NT2/D1 (cell line): ENCODE measurements at regions not wholly inside any gene's neighbourhood (a gene's known extent, or its start where the extent isn't known, plus 50 kb on each side); places are given as distances from the start of the nearest gene placed in this dataset.

ENCODE experiments used
- DNase-seq: peaks from one replicate; pipeline ENCODE4 v3.0.0-alpha.2; 2011; ENCODE audit warnings: low read depth, low spot score
- H3K27me3 ChIP-seq: 2 replicates; pipeline ENCODE4 v1.6.0; 2011; ENCODE audit warnings: mild to moderate bottlenecking; ENCODE audit not compliant: insufficient read length, insufficient read depth
- H3K36me3 ChIP-seq: 2 replicates; pipeline ENCODE4 v1.6.1; 2011; ENCODE audit warnings: mild to moderate bottlenecking, low read length, mixed read lengths; ENCODE audit not compliant: insufficient read depth, insufficient read length
- H3K4me1 ChIP-seq: 2 replicates; pipeline ENCODE4 v1.5.1; 2011; ENCODE audit not compliant: insufficient read depth, insufficient read length
- H3K4me3 ChIP-seq: 2 replicates; pipeline ENCODE4 v1.5.1; 2011; ENCODE audit warnings: low read depth; ENCODE audit not compliant: insufficient read length
- H3K9ac ChIP-seq: 2 replicates; pipeline ENCODE4 v1.6.0; 2011; ENCODE audit warnings: low read depth; ENCODE audit not compliant: insufficient read length
- H3K9me3 ChIP-seq: 2 replicates; pipeline ENCODE4 v1.5.1; 2011; ENCODE audit warnings: mild to moderate bottlenecking, low read length; ENCODE audit not compliant: insufficient read depth
- SUZ12 ChIP-seq: IDR thresholded peaks from 2 replicates; pipeline ENCODE4 v1.6.1; 2011; ENCODE audit not compliant: insufficient read length, insufficient read depth; ENCODE audit errors: extremely low read depth
- YY1 ChIP-seq: IDR thresholded peaks from 2 replicates; pipeline ENCODE4 v1.6.1; 2011; ENCODE audit not compliant: insufficient read length, insufficient read depth
- ZNF274 ChIP-seq: IDR thresholded peaks from 2 replicates; pipeline ENCODE4 v1.6.1; 2011; ENCODE audit warnings: mild to moderate bottlenecking, low read depth, low read length

DNA sequence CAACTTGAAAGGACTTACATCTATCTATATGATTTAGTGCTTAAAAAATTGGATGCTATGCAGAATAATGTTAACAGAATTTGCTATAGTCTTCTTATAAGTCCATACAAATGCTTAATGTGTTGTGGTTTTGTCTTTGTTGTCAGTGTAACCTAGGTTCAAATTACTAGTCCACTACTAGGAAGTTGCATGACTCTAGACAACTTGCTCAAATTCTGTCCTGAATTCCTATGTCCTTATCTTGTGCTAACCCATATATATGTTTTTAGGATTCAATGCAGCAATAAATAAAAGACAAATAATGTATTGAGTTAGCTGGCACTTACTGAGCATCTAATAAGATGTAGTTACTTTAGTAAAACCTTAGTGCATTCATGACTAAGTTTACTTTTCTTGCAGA, 276.5 kb upstream of the KCNMB2 start:
- DNase-seq = no peak
- Histone ChIP-seq H3K4me3 (no peak overlapping the region), H3K36me3 (no peaks in the 10 kb centered on the region), H3K9ac (no peak overlapping the region), H3K9me3 (no peaks in the 10 kb centered on the region), H3K4me1 (no peaks in the 10 kb centered on the region), H3K27me3 (no peaks in the 10 kb centered on the region)
- no peak for TF ChIP-seq YY1
- TF ChIP-seq ZNF274 = no peak
- no peak for TF ChIP-seq SUZ12

DNA sequence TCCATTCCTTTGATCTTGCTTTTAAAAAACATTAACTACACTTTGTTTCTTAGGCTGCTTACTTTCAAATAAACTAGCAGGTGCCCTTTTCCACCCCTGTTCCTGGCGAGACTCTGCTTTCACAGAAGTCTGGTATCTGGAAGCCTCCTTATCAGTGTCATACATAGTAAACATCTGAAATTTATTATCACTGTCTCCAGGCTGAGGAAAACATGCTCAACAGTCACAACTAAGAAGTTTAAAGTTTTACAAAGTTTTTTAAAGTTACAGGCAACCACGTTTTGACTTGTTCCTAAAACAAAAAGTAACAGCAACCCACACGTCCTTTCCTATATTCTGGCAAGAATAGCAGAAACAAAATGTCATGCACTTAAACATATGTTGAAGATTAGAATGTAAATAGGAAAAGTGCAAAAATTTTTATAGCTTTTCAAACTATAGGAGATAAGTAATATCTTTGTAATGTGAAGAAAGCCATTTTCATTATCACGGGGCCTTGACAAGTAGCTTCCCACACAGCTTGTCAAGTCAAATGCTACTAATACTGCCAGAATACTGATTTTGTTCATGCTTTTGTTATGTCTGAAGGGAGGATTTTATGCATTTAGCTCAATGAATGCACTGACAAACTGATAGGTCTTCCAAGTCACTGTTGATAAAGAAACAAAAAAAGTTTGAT, 275.2 kb upstream of the KCNMB2 start:
- Histone ChIP-seq H3K36me3 (no peaks in the 10 kb centered on the region), H3K4me1 (no peaks in the 10 kb centered on the region), H3K9me3 (no peaks in the 10 kb centered on the region), H3K27me3 (no peaks in the 10 kb centered on the region), H3K4me3 (no peak overlapping the region), H3K9ac (no peak overlapping the region)
- no peak for DNase-seq
- TF ChIP-seq YY1 (no peak), ZNF274 (no peak), SUZ12 (no peak)

DNA sequence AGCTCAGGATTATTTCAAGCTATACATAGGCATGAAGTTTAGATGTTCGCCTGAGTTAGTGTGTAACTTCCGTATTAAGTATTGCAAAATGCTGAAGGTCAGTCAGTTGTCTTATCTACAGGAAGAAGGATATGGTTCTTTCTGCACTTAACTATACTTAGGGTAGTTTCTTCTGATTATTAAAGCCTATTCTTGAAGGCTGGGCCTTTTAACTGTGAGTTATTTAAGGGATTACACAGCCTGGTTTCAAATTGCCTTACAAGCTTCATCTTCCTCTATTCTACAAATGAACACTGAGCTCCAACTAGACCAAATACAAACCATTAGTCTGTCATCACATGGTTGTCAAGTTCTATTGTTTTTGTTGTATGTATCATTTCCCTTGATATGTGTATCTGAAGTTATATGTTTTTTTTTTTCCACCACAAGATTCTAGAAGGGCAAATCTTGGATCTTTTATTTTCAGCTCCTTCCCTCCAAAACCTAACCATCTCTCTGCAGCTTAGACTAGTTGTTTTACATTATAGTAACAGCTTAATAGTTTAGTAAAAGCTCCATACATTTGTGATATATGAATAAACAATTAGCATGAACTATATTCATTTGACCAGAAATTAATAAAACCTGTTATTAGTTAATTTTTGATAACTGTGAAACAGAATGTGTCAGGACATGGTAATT, 272.9 kb upstream of the KCNMB2 start:
- no peak overlapping the region for H3K9ac ChIP-seq
- no peak for DNase-seq
- no peaks in the 10 kb centered on the region for H3K36me3 ChIP-seq
- H3K9me3 ChIP-seq = no peaks in the 10 kb centered on the region
- H3K27me3 ChIP-seq = no peaks in the 10 kb centered on the region
- H3K4me3 ChIP-seq = no peak overlapping the region
- TF ChIP-seq YY1 (no peak), SUZ12 (no peak), ZNF274 (no peak)
- no peaks in the 10 kb centered on the region for H3K4me1 ChIP-seq

DNA sequence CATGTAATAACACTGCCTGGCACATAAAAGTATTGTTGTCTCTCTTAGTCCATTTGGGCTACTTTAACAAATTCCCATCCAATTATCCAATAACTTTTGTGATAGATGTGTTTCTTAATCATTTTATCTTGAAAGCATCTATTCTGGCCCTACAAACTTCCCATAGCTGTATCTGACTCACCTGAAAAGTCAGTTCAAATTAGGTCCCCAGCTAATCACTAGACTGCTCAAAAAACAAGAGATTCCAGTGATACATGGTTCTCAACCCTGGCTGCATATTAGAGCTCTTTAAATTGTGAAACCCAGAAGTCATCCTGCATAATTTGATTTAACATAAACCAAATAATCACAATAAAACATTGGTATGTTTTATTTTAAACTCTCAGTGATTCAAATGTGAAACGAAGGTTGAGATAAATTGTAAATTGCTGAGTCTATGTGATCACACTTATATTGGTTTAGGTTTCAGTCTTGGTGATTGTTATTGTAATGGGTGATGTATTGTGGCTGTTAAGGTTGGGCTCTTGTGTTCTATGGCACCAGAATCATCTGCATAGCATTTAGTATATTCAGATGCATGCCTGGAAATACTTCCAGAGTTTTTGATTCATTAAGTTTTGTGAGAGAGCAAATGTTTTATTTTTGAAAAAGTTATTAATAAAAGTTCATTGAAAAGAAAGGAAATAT, 268.9 kb upstream of the KCNMB2 start:
- Histone ChIP-seq H3K4me1 (no peaks in the 10 kb centered on the region), H3K27me3 (no peaks in the 10 kb centered on the region), H3K4me3 (no peak overlapping the region), H3K9me3 (no peaks in the 10 kb centered on the region), H3K9ac (no peak overlapping the region), H3K36me3 (no peaks in the 10 kb centered on the region)
- no peak for DNase-seq
- TF ChIP-seq YY1 (no peak), ZNF274 (no peak), SUZ12 (no peak)

DNA sequence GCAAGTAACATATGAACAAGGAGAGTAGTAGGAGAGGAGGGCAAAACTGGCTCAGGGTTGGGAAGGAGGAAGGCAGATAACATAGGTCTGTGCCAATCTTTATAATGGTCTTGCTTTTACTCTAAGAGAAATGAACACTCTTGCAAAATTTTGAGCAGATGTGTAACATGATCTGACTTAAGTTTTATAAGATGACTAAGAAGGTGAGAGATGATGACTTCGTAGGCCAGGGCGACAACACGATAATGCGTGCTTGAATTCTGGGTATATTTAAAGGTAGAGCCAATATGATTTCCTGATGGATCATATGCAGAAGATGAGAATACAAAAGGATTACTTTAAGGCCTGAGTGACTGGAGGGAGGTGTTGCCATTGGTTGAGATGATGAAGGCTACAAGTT, 265.4 kb upstream of the KCNMB2 start:
- Histone ChIP-seq H3K9ac (no peak overlapping the region), H3K4me1 (no peaks in the 10 kb centered on the region), H3K36me3 (no peaks in the 10 kb centered on the region), H3K27me3 (no peaks in the 10 kb centered on the region), H3K9me3 (no peaks in the 10 kb centered on the region), H3K4me3 (no peak overlapping the region)
- TF ChIP-seq ZNF274 (no peak), SUZ12 (no peak), YY1 (no peak)
- no peak for DNase-seq

DNA sequence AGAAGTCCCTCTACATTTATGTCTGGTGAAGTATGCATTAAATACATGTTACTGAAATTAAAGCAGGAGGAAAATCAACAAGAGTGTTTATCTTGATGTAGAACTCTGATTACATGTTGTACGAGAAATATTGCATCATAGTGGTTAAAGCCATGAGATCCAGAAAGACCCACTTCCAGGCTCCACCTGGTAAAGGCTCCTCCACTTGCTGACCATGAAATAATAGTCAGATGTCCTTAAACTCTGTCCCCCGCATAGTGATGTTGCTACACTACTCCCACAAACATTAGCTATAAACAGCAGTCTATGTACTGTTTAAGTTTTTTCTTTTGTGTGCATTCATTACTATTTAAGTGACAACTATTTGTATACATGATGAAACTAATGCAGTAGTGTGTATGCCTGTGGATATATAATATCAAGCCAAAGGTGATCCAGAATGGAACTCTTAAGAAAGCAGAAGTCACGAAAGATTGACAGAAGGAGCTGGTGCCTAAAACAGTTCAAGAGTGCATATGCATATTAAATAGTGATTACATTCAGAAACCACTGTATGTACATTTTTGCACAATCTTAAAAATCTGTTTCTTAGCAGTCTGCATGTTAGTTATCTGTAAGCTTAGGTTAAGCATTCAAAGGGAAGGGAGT, 264.4 kb upstream of the KCNMB2 start:
- Histone ChIP-seq H3K27me3 (no peaks in the 10 kb centered on the region), H3K4me1 (no peaks in the 10 kb centered on the region), H3K36me3 (no peaks in the 10 kb centered on the region), H3K9me3 (no peaks in the 10 kb centered on the region), H3K4me3 (no peak overlapping the region), H3K9ac (no peak overlapping the region)
- no peak for DNase-seq
- TF ChIP-seq ZNF274 (no peak), YY1 (no peak), SUZ12 (no peak)

DNA sequence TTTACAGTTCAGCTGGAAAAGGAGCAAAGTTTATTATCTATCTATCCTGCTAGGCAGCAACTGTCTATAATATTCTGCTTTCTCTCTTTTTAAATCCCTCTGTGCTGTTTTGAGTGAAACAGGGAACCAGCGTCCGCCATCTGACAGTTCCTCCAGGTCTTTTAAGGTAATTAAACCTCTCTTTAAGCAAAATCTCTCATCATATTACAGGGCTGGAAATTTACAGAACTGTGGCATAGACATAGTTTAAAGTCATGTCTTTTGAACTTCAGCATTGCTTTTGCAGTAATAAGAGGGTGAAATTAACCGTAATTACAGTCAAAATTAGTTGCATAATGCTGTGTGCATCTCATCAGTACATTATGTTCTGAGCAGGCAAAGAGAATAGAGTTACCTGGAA, 263.4 kb upstream of the KCNMB2 start:
- H3K36me3 ChIP-seq = no peaks in the 10 kb centered on the region
- H3K9ac ChIP-seq = no peak overlapping the region
- TF ChIP-seq SUZ12 (no peak), YY1 (no peak), ZNF274 (no peak)
- H3K9me3 ChIP-seq = peaks cover 6% of the 10 kb centered on the region
- H3K4me1 ChIP-seq = no peaks in the 10 kb centered on the region
- no peak overlapping the region for H3K4me3 ChIP-seq
- no peak for DNase-seq
- no peaks in the 10 kb centered on the region for H3K27me3 ChIP-seq
